MV-4-11 (cell line): ENCODE measurements at regions not wholly inside any gene's neighbourhood (a gene's known extent, or its start where the extent isn't known, plus 50 kb on each side); places are given as distances from the start of the nearest gene placed in this dataset.
"Not testable (repeated sequence)": the region's sequence is repeated elsewhere in the genome, so short reads cannot be mapped to it uniquely, and the experiment has no call there.

ENCODE experiments used
- DNase-seq: peaks from one replicate; lab custom pipeline; 2025; lab: John Stamatoyannopoulos, UW

DNA sequence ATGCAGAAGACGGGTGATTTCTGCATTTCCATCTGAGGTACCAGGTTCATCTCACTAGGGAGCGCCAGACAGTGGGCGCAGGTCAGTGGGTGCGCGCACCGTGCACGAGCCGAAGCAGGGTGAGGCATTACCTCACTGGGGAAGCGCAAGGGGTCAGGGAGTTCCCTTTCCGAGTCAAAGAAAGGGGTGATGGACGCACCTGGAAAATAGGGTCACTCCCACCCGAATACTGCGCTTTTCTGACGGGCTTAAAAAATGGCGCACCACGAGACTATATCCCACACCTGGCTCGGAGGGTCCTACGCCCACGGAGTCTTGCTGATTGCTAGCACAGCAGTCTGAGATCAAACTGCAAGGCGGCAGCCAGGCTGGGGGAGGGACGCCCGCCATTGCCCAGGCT is 1246.0 kb upstream of the PABPC4L start:
- DNase-seq: not testable (repeated sequence)

DNA sequence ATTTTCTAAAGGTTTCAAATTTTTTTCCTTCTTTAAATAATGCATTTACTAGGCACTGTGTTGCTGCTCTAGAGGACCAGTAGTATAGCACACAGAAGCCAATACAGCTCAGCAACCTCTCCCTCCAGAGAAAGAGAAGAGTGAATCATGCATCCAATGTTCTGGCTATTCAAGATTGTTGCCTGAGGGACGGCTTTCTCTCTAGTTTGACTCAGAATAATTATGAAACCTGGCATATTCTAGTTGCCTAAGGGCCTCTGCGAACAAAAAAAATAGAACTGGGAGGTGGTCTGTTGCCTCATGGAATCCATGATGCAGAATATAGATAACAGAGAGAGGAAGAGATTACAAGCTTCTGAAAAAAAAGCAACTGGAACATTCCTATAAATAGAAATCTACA is 1233.3 kb upstream of the PABPC4L start:
- DNase-seq: no peak

DNA sequence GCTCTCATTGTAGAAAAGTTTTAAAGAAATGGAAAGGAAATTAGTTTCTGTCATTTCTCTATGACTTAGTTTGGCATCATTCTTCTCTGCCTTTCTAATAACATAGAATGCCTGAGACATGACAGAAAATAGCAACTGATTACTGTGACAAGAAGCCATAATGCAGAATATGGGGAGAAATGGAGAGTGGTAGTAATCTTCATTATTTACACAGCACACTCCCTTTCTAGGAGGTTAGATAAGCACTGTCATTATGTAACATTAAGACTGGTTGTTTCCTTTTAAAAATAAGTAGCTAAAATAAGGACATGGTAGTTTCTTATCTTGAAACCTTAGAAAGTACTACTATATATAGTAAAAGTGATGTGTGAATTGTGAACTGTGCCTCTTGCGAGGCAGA is 1227.9 kb upstream of the PABPC4L start:
- DNase-seq: no peak

DNA sequence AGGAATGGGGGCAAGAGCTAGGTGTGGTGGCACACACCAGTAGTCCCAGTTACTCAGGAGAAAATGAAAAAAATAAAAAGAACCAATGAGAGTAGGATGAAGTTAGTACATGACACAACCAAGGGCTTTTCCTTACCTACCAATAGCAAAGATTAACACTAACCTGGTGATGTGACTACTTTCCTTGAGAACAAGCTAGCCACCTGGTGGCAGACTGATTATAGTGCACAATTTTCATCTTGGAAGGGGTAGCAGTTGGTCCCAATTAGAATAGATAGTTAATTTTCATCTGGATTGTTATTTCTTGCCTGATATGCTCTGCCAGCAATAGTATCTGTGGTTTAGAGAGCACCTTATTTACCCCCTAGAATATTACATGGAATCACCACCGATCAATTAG is 1216.8 kb upstream of the PABPC4L start:
- DNase-seq: no peak

DNA sequence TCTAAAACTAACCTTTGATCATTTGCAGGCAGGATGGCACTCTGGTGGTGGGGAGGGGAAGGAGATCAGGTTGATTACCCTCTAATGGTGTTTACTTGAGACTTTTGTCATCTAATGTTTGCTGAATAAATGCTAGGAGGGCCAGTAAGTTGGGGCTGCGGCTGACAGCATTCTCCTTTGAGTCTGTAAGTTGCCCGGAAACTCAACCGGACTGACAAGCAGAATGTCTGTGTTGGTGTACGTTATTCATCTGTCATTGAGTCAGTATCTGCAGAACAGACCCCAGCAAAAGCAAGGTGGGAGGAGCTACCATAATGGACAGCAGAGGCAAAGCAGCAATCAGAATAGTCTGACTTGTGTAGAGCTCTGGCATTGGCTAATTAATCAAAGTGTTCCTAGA is 1210.6 kb upstream of the PABPC4L start:
- DNase-seq: no peak

DNA sequence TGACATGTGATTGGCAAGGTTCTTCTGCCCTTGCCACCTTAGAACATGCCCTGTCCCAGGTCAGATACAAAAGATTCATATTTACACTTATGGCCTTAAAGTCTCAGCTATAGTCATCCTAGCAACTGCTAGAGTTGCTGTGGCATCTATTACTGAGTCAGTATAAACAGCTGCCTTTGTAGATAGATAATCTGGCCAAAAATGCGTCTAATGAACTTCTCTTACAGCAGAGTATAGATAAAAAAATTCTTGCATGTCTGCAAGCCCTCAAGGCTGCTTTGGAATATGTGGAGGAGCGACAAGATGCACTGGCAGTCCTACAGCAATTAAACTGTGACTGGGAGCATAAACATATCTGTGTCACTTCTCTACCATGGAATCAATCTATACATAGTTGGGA is 1209.7 kb upstream of the PABPC4L start:
- DNase-seq: no peak

DNA sequence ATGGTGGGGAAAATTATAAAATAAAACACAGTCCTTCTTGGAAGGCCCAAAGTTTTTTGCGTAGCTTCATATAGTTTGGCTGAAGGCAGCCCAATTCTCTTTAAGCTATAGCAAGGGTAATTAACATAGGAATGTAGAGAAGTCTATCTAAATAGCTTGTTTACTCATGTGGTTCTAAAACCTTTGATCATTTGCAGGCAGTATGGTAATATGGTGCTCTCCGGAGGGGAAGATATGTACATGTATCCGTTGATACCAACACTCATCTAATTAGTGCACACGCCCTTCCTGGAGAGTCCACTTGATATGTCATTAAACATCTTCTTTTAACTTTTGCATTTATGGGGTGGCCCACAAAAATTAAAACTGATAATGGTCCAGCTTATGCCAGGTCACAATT is 1207.7 kb upstream of the PABPC4L start:
- DNase-seq: not testable (repeated sequence)

DNA sequence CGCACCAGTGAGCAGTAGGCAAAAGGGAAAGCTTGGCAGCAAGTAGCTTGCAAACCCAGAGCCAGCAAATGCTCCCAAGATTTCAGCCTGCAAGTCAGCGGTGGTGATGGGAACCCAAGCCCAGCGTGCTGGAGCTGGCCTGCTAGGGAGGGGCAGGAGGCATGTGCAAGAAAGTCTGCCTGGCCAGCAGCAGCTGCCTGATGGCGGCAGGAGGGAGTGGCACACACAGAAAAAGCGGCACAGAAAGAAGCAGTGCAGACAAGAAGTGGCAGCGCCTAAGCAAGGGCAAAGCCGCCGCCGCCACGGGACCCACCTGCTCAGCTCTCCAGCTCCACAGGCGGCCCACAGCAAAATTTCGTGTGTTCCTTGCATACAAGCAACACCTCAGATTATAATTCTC is 1206.5 kb upstream of the PABPC4L start:
- DNase-seq: no peak

DNA sequence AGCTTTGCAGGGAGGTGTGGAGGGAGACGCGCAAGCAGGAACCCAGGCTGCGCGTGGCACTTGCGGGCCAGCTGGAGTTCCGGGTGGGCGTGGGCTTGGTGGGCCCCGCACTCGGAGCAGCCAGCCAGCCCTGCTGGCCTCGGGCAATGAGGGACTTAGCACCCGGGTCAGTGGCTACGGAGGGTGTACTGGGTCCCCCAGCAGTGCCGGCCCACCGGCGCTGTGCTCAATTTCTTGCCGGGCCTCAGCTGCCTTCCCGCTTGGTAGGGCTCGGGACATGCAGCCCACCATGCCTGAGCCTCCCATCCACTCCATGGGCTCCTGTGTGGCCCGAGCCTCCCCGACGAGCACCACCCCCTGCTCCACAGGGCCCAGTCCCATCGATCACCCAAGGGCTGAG is 1205.0 kb upstream of the PABPC4L start:
- DNase-seq: not testable (repeated sequence)

DNA sequence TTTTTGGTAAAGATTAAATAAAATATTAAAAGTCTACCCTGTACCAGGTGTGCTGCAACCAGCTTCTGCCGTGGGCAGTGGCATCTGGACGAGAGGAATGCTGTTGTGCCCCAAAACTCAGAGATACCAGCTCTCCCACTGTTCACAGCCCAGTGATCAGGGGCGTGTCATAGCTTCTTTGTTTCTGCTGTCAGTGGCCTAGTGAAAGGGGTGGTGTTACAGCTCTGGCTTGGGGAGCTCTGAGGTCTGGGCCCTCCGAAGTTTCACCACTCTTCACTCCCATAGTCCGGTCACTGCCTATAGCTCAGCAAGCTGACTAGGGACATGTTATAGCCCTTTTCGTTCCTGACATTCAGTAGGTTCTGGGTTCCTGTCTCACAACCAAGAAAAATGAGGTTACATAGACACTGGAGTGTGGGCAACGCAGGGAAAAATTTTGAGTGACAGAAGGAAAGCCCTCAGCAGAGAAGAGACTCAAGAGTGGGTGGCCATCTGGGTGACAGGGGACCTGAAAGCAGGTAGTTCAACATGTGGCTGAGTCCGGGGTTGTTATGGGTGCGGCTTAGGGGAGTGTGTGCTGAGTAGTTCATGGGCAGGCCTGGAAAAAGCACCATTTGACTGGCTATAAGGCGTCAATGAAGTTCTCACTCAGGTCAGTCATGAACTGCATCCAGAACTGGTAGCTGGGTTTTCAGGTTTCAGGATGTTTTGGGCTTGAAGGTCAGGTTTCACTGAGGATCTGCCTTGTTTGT is 1184.4 kb upstream of the PABPC4L start:
- no peak for DNase-seq

DNA sequence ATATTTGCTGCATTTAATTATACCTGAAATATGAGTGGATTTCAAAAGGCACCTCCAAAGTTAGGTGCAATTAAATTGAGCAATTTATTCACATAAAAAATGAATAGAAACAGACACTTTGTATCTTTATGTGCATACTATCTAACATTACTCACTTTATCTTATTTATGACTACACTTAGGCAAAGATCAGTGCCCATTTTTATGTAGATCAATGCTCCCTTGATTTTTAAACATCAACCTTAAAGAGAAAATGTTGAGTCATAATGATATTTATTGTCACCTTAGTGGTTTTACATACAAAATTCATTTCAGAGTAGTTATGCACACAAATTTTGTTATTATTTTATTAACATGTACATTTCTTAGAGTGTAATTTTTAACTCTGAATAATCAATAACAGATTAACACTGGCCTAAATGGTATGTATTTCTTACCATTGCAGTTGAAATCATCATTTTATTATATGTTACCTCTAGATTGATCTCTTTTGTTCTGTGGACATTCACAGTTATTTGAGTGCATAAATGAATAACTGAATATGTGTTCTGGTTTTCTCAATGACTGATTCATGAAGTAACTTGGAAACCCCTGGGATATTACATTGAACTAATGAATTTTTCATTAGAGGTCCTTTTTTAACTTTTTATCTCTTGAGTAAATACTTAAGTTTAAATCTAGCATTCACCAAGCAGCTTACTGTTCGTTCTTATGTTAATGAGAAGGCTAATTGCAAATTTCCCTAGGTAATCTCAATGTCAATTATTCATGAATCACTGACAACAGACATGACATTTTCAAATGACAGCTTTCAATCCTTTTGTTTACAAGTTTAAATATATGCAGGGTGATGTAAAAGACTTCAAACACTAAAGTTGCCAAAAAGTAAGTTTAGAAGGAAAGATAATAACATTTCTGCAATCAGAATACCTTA is 1182.0 kb upstream of the PABPC4L start:
- no peak for DNase-seq

DNA sequence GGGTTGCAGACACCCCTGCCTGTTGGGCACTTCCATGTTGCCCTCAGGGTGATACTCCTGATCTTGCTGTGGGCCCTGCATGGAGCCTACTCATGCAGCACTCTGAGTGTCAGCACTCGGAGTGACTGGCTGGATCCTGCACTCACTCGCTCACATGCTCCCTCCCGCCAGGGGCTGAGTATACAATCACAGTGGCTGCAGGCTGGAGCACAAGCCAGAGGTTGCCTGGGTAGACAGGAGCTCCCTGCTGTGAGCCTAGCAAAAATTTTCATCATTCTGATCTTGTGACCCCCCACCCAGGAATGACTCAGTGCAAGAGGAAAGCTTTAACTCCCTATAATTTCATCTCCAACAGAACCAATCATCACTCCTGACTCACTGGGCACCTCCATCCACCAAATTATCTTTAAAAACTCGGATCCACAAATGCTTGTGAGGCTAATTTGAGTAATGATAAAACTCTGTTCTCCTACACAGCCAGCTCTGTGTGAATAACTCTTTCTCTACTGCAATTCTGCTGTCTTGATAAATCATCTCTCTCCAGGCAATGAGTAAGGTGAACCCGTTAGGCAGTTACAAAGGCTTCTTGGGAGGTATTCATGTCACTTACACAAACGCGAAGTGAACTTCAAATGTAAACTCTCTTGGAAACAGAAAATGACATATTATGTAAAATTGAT is 1180.8 kb upstream of the PABPC4L start:
- DNase-seq: no peak

DNA sequence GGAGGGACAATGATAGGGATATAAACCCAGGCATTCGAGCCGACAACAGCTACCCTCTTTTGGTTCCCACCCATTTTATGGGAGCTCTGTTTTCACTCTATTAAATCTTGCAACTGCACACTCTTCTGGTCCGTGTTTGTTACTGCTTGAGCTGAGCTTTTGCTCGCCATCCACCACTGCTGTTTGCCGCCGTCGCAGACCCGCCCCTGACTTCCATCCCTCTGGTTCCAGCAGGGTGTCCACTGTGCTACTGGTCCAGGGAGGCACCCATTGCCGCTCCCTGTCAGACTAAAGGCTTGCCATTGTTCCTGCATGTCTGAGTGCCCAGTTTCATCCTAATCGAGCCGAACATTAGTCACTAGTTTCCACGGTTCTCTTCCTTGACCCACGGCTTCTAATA is 1170.5 kb upstream of the PABPC4L start:
- DNase-seq: no peak

DNA sequence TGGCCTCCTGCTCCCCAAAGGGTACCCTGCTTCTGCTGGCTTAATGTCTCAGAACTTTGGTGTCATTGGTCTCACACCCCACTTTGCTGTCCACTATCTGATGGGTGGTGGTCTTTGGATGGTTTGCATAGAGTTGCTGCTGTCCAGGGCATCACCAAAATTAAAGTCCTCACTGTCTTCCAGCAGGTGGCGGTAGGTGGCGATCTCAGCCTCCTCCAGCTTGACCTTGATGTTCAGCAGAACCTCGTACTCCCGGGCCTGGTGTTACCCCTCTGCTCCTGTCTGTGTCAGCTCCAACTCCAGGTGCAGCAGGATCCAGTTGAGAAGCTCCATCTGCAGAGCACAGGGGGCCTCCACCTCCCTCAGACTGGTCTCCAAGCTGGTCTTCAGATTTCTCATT is 1169.5 kb upstream of the PABPC4L start:
- DNase-seq: no peak

DNA sequence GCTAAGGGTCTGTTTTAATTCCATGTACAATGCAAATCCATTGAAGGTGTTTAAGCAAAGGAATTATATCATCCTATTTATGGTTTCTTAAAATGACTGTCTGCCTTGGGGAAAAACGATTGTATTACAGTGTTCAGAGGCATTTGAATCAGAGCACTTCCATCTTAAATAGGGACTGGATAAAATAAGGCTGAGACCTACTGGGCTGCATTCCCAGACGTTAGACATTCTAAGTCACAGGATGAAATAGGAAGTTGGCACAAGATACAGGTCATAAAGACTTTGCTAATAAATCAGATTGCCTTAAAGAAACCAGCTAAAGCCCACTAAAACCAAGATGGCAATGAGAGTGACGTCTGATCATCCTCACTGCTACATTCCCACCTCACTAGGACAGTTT is 1167.2 kb upstream of the PABPC4L start:
- DNase-seq: no peak

DNA sequence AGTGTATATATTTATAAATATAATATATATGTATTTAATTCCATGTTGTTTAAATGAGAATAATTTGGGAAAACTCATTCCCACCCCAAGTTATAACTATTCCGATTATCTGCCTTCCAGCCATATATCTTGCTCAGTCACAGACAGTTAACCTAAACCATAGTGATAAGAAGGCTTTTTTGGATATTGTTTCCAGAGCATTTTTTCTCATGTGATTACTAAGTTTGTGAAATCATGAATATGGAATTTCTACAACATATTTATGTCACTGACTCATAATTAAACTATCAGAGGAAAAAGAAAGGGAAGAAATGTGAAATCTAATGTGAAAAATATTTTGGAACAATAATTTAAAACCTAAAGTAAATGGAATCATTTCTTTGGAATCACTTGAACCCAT is 1163.5 kb upstream of the PABPC4L start:
- no peak for DNase-seq

DNA sequence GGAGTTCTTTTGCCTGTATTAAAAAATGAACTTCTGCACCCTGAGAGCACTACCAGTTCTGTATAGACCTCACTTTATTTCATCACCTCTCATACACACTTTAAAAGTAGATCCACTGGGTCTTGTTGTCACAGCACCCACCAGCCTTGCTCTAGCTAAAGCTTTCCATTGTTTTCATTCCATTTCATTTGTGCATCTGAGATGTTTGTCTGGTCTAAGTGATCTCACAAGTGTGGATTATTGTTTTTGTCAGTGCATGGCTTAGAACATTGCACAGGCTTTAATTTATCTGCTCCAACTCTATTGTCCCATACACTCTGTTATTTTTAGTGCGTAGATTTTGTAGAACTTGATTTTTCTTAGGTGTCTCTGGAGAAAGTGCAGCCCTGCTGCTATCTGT is 1157.5 kb upstream of the PABPC4L start:
- no peak for DNase-seq

DNA sequence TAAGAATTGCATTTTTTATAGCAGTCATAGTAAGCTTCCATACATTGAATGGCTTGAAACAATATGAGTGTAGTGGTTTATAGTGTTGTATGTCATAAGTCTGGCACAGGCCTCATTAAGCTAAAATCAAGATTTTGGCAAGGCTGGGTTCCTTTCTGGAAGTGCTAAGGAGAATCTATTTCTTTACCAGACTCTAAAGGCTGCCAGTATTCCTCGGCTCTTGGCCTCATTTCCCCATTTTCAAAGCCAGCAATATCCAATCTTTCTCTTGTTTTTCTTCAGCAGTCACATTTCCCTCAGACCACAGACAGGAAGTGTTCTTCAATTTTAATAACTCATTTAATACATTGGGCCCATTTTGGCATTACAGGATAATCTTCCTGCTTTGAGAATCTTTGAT is 1155.5 kb upstream of the PABPC4L start:
- DNase-seq: no peak

DNA sequence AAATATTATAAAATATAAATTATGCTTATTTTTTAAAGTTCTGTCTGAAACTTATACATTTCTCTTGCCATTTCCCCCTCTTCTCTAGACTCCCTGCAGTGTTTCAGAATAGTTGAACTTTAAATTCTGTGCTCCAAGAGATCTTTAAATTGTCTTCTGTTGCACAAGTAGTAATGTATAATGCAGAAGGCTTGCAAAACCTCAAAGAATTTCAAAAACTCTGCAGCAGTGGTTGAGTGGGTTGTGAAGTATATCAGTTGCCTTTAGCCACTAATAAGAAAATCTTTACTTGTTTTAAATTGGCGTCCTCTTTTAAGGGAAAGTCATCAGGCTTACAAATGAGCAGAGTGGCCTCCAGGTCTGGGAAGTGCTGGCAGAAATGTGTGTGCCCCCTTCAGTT is 1153.3 kb upstream of the PABPC4L start:
- DNase-seq: no peak

DNA sequence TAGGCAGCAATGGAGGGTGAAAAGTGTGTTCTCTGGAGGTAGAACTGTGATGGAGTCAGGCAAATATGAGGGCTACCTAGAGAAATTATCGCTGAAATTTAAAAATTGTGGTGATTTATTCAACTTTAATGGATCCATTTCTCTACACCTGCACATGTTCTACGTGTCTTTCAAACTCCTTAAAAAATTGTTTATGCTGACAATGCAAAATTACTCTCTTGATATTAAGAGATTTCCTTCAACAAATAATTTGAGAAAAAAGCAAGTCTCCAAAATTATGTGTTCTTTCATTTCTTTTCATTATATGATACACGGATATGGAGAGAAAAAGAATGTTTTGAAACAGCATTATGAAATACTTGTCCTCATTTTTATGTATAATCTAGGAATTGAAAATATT is 1151.4 kb upstream of the PABPC4L start:
- DNase-seq: no peak

DNA sequence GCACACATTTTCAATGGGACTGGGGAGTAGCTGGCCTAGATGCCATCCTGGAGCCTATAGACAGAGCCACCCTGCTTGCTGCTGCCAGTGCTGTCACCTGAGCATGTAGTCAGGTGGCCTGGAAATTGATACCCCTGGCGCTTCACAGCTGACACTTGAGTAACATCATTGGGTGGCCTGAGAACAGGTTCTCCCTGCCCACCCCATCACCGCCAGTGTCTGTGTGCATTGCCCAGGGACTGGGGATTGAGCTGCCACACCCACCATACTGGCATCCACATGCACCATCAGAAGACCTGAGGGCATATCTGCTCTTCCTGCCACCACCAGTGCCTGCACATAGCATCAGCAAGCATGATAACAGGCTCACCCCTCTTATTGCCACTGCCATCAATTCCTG is 1142.9 kb upstream of the PABPC4L start:
- DNase-seq: no peak

DNA sequence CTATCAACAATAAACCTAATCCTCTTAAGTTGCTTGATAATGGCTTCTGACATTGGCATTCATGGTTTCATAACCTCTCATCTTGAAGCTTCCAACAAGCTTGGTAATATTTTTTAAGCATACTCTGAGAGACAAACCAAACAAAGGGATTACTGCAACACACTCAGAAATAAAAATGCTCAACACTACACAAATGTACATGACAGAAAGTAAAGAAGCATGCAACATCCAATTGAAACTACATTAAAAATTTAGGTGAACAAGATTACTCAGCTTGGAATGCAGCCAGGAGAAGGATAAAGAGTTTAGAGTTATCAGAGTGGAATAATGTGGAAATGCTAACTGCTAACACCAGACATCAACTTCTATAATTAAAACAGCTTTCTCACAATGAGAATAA is 1136.6 kb upstream of the PABPC4L start:
- no peak for DNase-seq

DNA sequence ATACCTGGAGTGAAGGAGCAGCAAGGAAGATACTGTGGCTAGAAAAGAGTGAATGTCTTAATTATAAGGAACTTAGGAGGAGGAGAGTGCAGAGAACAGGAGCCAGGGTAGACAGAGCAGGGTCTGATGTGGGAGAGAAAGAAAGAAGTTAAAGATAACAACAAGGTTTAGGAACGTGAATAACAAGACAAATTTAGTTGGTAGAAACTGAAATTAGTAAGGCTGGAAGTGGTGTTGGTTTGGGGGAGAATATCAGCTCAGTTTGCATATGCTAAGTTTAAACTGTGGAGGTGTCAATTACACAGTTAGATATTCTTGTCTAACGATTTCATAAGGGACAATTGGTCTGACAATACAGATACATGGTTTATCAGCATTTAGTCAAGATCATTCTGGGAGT is 1123.7 kb upstream of the PABPC4L start:
- DNase-seq: no peak
